ENCODE measurements at regions not wholly inside any gene's neighbourhood (a gene's known extent, or its start where the extent isn't known, plus 50 kb on each side); places are given as distances from the start of the nearest gene placed in this dataset.

DNA sequence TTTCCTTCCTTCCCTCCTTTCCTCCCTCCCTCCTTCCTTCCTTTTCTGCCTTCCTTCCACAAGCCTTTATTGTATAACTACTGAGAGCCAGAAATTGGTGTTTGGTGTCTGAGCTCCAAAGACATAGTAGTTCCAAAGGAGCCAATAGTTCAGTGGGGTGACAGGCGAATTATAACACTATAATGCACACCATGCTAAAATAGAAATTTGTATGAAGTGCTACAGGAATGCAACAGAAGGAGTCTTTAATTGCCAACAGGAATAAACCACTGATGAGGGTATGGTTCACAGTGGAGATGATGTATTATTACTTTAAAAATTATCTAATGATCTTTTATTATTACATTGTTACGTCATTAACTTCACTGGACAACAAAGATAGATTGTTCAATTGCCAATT lies 158.8 kb upstream of the SP8 start:
- no peak for DNase-seq (ENCODE audit: low read depth in 2 of 2)

DNA sequence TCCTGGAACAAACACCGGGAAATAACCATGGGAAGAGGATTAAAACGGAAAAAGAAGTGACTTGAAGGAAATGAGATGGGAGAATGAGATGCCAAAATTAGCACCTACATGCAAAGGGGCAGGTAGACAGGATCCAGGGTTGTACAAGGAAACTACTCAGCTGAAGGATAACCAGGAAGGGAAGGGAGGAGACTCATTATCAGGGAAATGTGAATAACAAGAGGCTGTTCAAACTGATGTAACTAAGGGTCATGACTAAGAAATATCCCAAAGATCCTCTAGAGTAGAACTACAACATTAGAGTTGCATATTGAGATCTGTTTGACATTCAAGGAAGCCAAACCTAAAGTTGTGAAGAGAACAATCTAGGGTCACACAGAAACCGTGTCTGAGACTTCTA lies 166.2 kb upstream of the SP8 start:
- DNase-seq (ENCODE audit: low read depth in 2 of 2) = no peak

DNA sequence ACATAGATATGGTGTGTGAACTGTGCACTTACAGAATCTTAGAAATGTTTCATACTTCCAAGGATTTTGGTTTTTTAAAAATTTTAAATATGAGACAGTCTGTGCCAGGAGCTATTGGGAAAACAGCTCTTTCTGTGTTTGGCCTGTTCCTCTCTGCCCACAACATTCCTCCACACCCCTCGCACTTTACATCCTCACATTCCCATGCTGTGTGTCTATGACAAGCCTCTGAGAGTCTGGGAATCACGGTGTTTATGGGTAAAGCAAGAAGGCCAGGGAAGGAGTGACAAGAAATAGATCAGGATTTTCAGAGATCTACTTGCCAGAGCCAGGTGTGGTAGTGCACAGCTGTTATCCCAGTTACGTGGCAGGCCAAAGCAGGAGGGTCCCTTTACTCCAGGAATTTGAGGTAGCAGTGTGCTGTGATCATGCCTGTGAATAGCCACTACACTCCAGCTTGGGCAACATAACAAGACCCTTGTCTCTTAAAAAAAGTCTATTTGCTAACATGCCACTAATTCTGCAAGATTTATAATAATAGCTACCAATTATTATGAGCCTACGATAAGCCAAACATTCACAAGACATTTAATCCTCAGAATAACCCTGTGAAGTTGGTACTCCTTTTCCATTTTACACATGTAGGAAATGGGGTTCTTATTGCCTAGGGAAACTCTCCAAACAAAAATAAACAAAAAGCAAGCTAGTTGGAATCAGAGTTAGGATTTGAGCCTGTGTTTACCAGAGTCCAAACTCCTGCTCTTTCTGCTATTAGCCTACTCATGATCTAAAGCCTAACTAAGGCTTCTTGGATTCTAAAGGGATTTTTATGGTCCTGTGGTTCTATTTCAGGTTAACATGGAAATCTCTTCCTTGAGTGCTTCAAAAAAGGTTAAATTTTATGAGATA lies 168.3 kb upstream of the SP8 start:
- no peak for DNase-seq (ENCODE audit: low read depth in 2 of 2)

DNA sequence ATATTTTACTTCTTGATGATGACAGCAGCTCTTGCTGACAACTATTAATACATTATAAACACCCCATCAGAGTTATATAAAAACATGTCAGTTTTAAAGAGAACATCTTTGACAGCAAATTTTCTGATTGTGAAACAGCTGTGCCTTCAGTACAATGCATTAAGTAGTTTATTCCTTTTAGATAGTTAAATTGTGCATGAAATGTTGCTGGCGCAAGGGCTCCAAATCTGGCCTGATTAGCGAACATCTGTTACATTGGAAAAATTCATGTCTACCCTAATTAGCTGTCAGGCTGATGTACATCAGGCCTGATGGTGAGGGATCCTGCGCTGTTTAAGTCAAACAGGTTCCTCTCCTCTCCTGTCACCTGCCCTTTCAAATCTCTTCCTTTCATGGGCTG lies 171.9 kb upstream of the SP8 start:
- no peak for DNase-seq (ENCODE audit: low read depth in 2 of 2)

DNA sequence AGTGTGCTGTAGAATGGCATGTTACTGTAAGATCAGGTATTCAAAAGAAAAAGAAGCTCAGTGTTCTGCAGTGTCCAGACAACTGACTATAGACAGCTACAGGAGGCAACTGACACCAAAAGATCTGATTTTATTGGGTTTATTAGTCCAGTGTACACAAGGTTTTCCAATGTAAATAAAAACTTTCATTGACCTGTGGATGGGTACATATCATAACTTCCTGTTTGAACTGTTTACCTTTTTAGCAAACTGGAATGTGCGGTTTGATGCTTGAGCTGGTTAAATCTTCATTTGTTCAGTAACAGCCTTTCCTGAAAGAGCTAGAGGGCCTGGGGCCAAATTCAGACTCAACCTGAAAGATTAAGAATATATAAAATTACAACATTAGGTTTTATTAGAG lies 172.6 kb upstream of the SP8 start:
- DNase-seq (ENCODE audit: low read depth in 2 of 2) = no peak

DNA sequence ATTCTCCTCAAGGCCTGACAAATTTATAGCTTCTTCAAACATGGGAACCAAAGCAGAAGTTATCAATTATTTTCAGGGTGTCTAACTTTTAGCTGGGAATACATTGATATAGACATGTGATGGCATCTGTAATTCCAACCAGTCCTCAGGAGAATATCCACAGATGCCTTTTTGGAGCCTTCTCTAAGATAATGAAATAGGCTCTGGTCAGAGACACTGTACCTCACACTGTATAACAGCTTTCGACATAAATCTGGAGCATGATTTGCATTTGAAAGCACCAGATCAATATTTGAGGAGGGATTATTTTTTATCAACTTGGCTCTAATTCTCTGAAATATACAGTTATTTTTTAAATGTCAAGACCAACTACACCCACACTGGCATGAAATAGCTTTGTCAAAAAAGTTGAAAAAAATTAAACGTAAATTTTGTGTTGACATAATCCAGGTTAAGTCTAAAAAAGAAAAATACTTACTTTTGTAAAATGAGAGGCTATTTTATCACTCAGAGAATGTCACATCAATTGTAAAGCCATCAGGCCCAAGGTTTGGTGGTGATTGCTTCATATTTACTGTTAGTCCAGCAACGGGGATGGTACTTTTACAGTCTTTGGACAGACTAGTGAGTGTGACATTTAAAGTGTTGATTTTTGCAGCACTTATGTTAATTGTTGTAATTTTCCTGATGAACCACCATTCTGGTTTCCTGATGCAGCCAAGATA lies 177.0 kb upstream of the SP8 start:
- no peak for DNase-seq (ENCODE audit: low read depth in 2 of 2)

DNA sequence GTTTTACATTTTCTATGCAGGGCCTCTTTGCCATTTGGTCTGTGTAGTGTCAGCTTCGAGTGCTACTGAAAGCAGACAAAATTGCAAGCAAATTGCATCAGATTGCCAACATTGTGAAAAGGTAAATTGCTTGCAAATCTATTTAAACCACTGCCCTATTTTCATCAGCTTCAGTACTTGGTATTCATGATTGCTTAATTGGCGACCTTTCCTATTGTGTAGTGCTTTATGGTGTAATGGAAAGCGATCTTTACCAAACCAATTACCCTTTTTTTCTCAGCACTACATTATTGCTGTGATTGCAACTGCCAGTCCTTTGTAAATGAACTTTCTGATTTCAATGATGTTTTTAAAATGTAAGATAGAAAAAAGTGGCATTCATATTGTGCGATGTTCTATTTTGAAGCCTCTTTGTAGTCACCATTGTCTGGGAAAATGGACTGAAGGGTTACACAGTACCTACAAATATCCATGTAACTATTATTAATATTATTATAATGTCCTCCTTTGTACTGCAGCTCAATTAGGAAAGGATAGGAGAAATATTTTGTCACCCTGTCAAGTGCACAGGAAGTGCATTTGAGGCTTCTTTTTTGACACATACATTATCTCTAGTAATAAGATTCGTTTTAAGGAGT lies 177.7 kb upstream of the SP8 start:
- DNase-seq (ENCODE audit: low read depth in 2 of 2) = no peak

DNA sequence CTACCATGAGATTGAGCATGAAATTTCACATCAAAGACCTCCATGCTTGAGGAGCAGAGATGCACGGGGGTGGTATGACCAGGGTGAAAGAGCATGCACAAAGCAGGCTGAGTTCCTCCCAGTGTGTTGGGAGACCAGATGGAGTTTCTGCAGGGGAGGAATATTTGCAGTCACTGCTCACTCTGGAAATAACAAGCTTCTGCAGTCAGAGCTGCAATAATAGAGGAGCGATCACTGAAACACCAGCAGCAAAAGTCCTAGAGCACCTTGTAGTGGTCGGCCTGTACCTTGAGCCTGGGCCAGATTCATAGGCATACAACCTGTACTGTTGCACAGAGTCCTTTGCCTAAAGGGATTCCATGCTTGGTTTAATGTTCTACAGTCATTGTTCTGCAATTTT lies 184.5 kb upstream of the SP8 start:
- DNase-seq (ENCODE audit: low read depth in 2 of 2) = no peak

DNA sequence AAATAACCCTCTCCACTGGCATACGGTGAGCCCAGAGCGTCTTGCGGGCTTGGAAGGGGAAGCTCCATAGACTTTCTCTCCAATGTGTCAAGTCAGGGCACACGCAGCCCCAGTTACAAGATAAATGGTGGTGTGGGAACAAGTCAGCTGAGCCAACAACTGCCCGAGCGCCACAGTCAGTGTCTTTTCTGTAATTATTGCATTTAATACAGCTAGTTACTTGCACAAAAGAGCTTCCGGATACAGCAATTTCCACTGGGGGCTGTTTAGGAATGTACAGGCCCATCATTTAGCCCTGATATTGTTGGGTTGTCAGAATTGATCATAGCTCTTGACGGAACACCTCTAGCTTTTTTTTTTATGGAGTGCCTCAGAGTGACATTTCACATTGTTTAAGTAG lies 193.5 kb upstream of the SP8 start:
- DNase-seq (ENCODE audit: low read depth in 2 of 2) = no peak

DNA sequence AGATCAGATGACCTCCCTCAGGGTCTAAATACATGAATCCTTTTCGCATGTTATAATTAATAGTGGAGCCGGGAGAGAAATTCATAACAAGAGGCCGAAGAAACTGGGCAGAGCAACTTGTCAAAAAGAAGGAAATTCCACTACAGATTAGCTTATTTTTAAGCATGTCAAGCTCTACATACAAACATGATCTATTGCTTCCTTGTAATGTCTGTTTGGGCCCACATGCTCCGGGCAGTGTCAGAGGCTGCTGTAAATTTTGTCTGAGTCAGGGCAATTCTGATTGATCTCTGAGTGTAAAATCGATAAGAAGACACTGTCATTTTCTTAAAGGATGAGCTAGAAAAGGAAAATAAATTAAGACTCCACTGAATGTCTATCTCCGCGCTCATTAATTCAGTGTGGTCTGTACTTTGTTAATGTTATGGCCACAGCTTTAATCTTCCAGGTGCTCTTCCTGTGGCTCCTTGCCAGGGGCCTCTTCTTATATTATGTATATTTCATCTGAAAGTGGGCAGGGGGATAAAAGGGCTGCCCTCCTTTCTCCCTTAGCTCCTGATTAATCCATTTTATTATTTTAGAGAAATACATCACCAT lies 194.1 kb upstream of the SP8 start:
- DNase-seq (ENCODE audit: low read depth in 2 of 2) = no peak

DNA sequence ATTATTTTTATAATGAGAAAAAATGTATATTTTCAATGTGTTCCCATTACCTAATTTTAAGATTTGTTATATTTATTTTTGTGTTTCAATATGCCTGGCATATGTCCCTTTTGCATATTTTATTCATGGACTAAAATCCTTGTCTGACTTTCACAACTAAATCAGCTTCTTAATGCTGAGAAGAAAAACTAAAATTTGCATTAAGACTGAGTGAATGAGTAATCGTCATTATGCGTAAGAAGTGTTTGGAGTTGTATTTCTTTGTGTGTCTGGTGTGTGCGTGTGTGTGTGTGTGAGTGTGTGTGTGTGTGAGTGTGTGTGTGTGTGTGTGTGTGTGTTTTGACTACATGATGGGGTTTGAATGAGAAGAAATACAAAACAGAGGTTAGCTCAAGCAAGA lies 201.7 kb upstream of the SP8 start:
- DNase-seq (ENCODE audit: low read depth in 2 of 2) = no peak

DNA sequence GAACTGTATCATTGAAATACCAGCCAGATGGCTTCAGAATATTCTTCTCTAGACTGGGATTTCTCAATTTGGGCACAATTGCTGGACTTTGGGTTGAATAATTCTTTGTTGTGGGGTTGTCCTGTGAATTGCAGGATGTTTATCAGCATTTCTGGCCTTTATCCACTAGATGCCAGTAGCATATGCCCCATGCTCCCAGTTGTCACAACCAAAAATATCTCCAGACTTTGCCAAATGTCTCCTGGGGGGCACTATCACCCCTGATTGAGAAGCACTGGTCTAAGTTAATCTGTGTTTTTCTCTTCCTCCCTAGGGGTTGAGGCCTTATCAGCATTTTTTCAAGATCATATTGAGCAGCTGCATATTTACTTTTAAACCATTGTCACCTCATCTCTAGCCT lies 204.9 kb upstream of the SP8 start:
- no peak for DNase-seq (ENCODE audit: low read depth in 2 of 2)

DNA sequence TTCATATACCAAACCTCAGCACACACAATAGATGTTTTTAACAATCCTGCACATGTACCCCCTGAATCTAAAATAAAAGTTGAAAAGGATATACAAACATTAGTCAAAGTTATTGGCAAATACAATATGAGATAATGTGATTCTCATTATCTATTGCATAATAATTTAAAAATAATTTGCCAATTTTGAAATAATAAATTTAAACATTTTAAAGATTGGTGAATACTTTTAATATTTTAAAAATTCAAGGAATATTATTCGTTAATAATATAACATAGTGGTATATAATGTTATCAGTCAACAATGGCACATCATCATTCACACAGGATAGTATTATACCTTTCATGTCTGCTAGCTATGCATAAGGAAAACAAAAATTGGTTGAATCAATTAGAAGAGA lies 207.0 kb upstream of the SP8 start:
- DNase-seq (ENCODE audit: low read depth in 2 of 2) = no peak

DNA sequence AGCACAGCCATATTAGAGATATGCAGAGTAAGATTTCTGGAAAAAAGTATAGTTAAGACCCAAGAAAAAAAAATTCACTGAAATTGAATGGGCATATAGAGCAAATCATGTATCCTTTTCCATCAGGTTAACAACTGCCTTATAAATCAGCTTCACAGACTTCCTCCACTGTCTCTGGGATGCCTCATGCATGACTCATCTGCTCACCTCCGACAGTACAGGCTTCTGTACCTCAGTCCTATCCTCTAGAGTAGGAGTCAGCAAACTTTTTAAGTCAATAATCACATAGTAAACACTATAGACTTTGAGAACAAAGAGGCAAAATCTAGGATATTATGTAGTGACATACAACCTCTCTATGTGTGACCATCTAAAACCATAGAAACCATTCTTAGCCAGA lies 211.6 kb upstream of the SP8 start:
- DNase-seq (ENCODE audit: low read depth in 2 of 2) = no peak

DNA sequence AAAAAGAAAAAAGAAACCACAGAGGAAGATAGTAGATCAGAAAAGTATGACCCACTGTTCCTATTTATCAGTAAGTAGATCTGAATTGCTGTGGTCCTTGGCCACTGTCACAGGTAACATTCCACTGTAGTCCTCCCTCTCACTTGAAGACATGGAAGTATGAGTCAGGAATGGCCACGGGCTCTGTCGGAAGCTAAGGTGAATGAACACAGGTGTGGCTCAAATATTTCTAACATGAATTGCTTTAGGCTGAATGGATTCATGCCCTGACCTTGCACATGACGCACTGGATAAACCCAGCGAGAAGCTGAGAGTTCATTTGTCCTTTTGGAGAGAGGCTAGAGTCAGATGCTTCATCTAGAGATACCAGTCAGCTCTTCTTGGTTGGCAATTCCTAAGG lies 224.5 kb upstream of the SP8 start:
- DNase-seq (ENCODE audit: low read depth in 2 of 2) = no peak

DNA sequence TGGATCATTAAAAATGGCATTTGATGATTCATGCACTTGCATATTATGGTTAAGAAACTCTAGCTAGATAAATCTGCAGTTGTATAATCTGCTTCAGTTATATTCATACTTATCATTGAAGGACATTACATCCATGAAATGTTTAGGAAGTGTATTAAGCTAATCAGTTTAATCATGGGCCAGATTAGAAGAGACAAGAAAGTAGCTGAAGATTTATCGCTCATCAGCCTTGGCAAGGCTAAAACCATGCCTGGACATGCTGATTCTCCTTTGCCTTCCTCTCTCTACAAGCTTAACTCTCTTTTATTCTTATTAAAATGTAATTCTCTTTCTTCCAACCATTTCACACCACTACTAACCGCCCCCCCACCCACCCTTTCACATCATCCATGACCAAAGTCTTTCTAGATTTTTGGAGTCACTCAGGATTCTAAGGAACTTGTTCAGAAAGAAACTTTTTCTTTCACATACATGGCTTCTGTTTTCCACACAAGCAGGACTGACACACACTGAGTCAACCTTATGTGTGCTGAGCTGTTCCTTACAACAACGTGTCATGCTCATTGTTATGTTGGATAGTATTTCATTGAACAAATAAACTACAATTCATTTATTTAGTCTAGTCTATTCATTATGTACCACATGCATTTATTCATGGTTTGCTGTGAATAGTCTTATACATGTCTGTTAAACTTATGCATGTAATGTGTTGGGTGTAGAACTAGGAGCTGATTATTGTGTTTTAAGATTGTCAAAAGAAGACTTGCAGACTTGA lies 227.3 kb upstream of the SP8 start:
- DNase-seq (ENCODE audit: low read depth in 2 of 2) = no peak

DNA sequence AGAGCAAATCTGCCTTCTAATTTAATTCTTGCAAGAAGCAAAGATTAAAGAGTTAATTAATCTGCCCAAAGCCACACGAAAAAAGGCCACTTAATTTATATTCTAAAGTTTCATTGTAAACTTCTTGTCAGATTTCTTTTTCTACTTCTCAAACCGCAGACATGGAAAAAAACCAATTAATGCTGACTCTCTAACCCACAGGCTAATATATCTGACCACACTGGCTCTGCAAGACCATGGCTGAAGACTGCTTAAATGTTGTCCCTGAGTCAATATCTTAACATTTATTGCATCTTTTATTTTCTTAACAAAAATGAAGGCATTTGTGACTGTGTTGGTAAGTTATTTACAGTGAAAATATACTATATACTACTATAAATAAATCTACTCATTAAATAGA lies 234.0 kb upstream of the SP8 start:
- DNase-seq (ENCODE audit: low read depth in 2 of 2) = no peak

DNA sequence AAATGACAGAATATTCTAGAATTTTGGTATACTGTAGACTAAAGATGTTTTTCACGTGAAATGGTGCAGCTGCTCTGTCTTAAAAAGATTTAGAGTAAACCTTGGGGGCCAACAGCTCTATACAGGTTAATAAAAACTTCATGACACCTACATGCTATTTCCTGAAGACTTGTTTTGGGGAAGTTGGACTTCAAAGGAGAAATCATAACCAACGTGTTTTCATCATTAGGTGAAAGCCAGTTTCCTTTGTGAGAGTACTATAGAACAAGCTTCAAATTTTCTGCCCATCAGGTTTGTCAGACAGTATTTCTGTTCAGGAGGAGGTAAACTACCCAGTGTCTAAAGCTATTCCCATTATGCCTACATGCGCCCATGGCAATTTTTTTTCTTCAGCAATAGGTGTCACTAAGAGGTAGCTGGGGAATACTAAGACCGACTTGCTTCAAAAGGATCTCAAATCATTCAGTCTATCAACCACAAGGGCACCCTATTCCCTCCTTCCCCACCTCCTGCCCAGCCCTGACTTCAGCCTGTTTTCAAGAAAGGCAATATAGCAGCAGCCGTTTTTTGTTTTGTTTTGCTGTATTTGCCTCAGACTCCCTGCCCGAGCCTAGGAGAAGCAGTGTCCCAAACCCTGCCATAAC lies 237.3 kb upstream of the SP8 start:
- no peak for DNase-seq (ENCODE audit: low read depth in 2 of 2)

DNA sequence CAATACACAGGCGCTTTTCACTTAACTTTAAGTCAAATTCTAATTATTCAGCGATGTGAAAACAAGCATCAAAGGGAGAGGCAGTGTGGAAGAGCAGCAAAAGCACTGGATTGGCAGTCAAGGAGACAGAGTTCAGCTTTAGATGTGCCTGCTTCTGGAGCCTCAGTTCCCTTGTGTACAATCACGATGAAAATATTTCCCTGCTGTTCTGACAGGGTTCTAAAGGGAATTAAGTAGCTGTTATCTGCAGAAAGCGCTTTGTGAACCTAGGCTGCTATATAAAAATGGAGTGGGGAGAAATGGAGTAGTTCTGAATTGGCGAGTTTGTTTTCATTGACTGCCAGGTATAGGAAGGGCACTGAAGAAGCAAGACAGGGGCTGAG lies 237.8 kb upstream of the SP8 start:
- DNase-seq (ENCODE audit: low read depth in 2 of 2) = no peak

DNA sequence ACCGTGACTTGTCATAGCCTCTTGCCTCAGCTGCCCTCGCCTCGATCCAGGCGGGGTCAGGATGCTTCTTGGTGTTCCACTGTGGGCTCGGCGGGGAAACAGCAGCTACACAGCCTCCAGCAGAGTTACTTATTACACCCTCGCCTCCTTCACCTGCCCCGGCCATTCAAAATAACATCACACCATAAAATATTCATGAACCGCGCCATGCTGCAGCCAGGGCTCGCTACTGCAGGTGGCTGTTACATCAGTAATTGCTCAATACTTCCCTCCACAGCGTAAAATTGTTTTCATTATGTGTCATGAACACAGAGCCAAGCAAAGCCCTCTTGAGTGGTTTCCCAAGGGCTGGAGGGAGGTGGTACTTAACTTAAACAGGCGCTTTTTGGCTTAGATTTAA lies 241.5 kb upstream of the SP8 start:
- no peak for DNase-seq (ENCODE audit: low read depth in 2 of 2)

DNA sequence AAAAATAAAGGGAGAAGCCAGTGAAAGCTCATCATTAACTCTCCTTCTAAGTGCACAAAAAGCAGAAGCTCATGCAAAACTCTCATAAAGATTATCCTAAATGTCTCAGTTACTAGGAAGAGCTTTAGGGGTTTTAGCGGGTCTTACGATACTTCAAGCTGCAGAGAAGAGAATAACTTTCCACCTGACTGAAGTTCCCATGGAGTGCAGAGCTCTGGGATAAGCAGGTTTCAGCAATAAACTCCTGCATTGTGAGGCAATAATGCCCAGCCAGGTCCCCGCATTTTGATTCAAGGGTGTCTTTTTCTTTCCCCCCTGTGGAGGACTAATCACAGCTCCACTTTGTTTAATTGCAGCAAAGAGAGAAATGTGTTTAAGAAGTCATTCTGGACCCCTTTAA lies 241.9 kb upstream of the SP8 start:
- DNase-seq (ENCODE audit: low read depth in 2 of 2) = no peak

Measured in stimulated activated CD8-positive, alpha-beta memory T cell treated with anti-CD3 and anti-CD28 coated beads, Interleukin-7, amount 100 ng/mL, for 1 hour (primary cell).